ENCODE measurements at regions not wholly inside any gene's neighbourhood (a gene's known extent, or its start where the extent isn't known, plus 50 kb on each side); places are given as distances from the start of the nearest gene placed in this dataset.

DNA sequence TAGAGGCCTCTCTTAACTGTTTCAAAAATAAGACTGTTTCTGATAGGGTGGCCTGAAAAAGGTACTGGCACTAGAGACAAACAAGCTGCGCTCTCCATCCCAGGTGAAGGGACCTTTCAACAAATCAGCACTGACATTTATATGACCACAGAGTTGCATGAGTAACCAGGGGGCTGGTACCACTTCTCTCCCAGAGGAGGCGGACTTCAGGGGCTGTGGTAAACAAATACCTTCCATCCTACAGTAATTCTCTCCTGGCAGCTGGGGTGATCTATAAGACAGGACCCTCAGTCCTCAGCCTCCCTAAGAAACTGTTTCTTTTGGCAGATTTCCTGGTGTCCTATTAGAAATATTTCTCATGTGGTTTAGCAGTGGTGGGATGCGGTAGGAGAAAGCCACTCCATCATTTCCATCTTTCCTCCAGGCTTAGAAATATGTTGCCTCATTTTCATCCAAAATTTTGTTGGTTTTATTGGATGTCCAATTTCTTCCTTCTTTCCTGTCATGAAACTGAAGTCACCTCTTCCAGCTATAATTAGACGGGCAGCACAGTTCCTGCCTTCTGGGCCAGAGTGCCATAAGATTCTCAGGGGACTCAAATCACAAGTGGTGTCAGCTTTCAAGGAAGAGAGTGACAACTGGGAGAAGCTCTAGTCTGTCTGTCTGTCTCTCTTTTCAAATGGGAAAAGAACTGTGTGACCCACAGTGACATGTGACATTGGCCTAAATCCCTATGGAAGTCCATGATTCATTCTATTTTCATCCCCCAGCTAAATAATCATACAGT is 96.4 kb downstream of the CYRIA start:
- Histone ChIP-seq H3K27me3 (replicated peaks in 1 of 7) (no peaks in the 10 kb centered on the region), H3K36me3 (peaks cover 0 to 86% (median 18%) of the 10 kb centered on the region in 6 donors), H3K27ac (no peak overlapping the region), H3K4me1 (no peaks in the 10 kb centered on the region), H3K9me3 (peaks cover 0 to 3% (median 0%) of the 10 kb centered on the region in 8 donors), H3K4me3 (no peak overlapping the region)
- intact Hi-C loops (cut with DNase I; ENCODE audit: low total_unique reads): no loop called here
- no peak for TF ChIP-seq POLR2AphosphoS5 (IDR thresholded peaks at IDR 0.05)
- no peak for TF ChIP-seq POLR2A (IDR thresholded peaks at IDR 0.05)
- TF ChIP-seq, protein P1, sequence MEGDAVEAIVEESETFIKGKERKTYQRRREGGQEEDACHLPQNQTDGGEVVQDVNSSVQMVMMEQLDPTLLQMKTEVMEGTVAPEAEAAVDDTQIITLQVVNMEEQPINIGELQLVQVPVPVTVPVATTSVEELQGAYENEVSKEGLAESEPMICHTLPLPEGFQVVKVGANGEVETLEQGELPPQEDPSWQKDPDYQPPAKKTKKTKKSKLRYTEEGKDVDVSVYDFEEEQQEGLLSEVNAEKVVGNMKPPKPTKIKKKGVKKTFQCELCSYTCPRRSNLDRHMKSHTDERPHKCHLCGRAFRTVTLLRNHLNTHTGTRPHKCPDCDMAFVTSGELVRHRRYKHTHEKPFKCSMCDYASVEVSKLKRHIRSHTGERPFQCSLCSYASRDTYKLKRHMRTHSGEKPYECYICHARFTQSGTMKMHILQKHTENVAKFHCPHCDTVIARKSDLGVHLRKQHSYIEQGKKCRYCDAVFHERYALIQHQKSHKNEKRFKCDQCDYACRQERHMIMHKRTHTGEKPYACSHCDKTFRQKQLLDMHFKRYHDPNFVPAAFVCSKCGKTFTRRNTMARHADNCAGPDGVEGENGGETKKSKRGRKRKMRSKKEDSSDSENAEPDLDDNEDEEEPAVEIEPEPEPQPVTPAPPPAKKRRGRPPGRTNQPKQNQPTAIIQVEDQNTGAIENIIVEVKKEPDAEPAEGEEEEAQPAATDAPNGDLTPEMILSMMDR (IDR thresholded peaks at IDR 0.05 in 8 of 11, conservative IDR thresholded peaks at IDR 0.05 in 3 of 11): no peak
- WGBS, 5 donors: 88 to 97% (median 90%) methylated on average over 4 of the region's 4 CpGs
- no peak for DNase-seq

DNA sequence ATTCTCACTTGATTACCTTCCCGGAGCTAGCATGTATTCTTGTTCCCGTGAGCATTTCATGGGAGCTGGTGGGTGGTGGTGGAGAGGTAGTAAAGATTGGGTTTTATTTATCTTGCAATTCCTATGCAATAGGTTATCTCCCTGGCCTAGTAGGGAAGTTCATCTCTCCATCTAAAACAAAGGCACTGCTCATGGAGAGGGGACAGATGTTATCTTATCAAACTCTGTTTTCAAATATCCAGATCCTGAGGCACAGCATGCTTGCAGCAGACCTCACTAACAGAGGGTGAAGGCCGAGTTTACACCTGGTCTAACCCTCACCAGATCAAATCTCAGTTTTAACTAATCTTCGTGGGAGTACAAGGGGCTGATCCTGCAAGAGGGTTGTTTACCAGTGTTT is 98.9 kb downstream of the CYRIA start:
- H3K27ac ChIP-seq: no peak overlapping the region
- TF ChIP-seq, protein P1 (IDR thresholded peaks at IDR 0.05 in 8 of 11, conservative IDR thresholded peaks at IDR 0.05 in 3 of 11): no peak
- TF ChIP-seq POLR2AphosphoS5 (IDR thresholded peaks at IDR 0.05): no peak
- no peak for TF ChIP-seq POLR2A (IDR thresholded peaks at IDR 0.05)
- 75 to 94% (median 91%) methylated on average over 4 of the region's 4 CpGs for WGBS, 5 donors
- peaks cover 0 to 90% (median 42%) of the 10 kb centered on the region in 6 donors for H3K36me3 ChIP-seq
- no peaks in the 10 kb centered on the region for H3K9me3 ChIP-seq
- no peaks in the 10 kb centered on the region for H3K27me3 ChIP-seq (replicated peaks in 1 of 7)
- no peak overlapping the region for H3K4me3 ChIP-seq
- no peak for DNase-seq
- intact Hi-C loops (cut with DNase I; ENCODE audit: low total_unique reads): no loop called here
- no peaks in the 10 kb centered on the region for H3K4me1 ChIP-seq

DNA sequence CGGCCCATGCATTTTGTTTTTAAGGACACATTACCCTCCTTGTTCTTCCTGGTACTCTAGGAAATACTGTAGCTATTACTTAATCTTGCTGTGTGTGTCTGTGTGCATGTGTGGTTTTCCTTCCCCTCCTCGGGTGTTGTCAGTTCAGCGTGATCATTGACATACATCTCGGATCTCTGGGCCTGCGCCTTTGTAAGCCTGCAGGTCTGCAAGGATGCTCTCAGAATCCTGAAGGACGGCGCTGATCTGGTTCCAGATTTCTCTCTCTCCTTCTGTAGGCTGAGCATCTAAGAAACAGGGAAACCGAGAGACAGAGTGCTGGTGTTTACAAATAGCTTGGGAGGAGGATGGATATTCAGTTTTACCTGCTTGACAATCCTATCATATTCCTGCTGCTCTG is 100.2 kb downstream of the CYRIA start:
- H3K4me1 ChIP-seq: no peaks in the 10 kb centered on the region
- no peak overlapping the region for H3K27ac ChIP-seq
- H3K4me3 ChIP-seq: no peak overlapping the region
- TF ChIP-seq, protein P1 (IDR thresholded peaks at IDR 0.05 in 8 of 11, conservative IDR thresholded peaks at IDR 0.05 in 3 of 11): no peak
- no peak for TF ChIP-seq POLR2A (IDR thresholded peaks at IDR 0.05)
- TF ChIP-seq POLR2AphosphoS5 (IDR thresholded peaks at IDR 0.05): no peak
- H3K27me3 ChIP-seq (replicated peaks in 1 of 7): no peaks in the 10 kb centered on the region
- peaks cover 6 to 94% (median 54%) of the 10 kb centered on the region in 6 donors for H3K36me3 ChIP-seq
- no peak for DNase-seq
- WGBS, 5 donors: 78 to 90% (median 80%) methylated on average over 8 of the region's 8 CpGs
- H3K9me3 ChIP-seq: no peaks in the 10 kb centered on the region
- intact Hi-C loops (cut with DNase I; ENCODE audit: low total_unique reads): no loop called here

DNA sequence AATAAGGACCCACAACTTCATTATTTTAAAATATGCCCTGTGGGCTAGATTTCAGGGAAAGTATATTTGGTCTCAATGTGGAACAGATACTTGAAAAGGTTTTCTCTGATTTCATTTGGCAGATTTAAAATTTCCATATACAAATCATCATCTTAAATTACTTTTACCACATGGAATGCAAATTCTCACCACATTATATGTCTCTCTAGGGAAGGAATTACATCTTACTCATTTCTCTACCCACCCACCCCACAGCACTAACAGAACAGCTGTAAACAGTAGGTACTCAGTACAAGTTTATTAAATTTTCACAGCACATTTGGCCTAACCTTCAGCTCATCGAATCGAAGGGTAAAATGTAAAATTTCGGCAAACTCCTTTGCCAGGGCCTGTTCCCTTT is 104.0 kb downstream of the CYRIA start:
- H3K36me3 ChIP-seq: peaks cover 7 to 100% (median 86%) of the 10 kb centered on the region in 6 donors

More for the DNA sequence above, 104.0 kb downstream of the CYRIA start:
- TF ChIP-seq, protein P1 (IDR thresholded peaks at IDR 0.05 in 8 of 11, conservative IDR thresholded peaks at IDR 0.05 in 3 of 11): no peak
- TF ChIP-seq POLR2A (IDR thresholded peaks at IDR 0.05) (no peak), POLR2AphosphoS5 (IDR thresholded peaks at IDR 0.05) (no peak)
- Histone ChIP-seq H3K4me1 (no peaks in the 10 kb centered on the region), H3K27ac (no peak overlapping the region), H3K9me3 (no peaks in the 10 kb centered on the region), H3K4me3 (no peak overlapping the region), H3K27me3 (replicated peaks in 1 of 7) (no peaks in the 10 kb centered on the region)
- no peak for DNase-seq
- 89 to 93% (median 93%) methylated on average over 3 of the region's 3 CpGs for WGBS, 5 donors
- intact Hi-C loops (cut with DNase I; ENCODE audit: low total_unique reads): no loop called here
